Ishikawa (cell line): ENCODE measurements at regions not wholly inside any gene's neighbourhood (a gene's known extent, or its start where the extent isn't known, plus 50 kb on each side); places are given as distances from the start of the nearest gene placed in this dataset.

Source experiments
- CEBPB ChIP-seq: IDR thresholded peaks from 2 replicates; pipeline ENCODE4 v1.6.1; 2012
- CREB1 ChIP-seq: IDR thresholded peaks from 2 replicates; pipeline ENCODE4 v1.6.1; 2012; ENCODE audit warnings: low read depth
- EP300 ChIP-seq: IDR thresholded peaks from 2 replicates; pipeline ENCODE4 v1.6.1; 2012; ENCODE audit warnings: borderline replicate concordance
- RAD21 ChIP-seq: IDR thresholded peaks from 2 replicates; pipeline ENCODE4 v1.6.1; 2012; ENCODE audit warnings: low read depth
- REST ChIP-seq: IDR thresholded peaks from 2 replicates; pipeline ENCODE4 v1.6.1; 2012; ENCODE audit warnings: low read depth, mild to moderate bottlenecking
- TEAD4 ChIP-seq: IDR thresholded peaks from 2 replicates; pipeline ENCODE4 v1.6.1; 2012
- ZBTB7A ChIP-seq: IDR thresholded peaks from 2 replicates; pipeline ENCODE4 v1.6.1; 2012; ENCODE audit warnings: low read depth

- TF ChIP-seq CREB1 (no peak), EP300 (no peak), TEAD4 (no peak), CEBPB (no peak), RAD21 (no peak), REST (no peak), ZBTB7A (no peak)
Measured at GRCh38 chr22:47765757-47766156, 1003.3 kb downstream of the TBC1D22A start.
